Fibroblast of lung (primary cell): ENCODE measurements at regions not wholly inside any gene's neighbourhood (a gene's known extent, or its start where the extent isn't known, plus 50 kb on each side); places are given as distances from the start of the nearest gene placed in this dataset.

Experiments
- DNase-seq, 2 donors: peaks; one replicate each; pipeline versions ENCODE4 v3.0.0 to v3.0.0-alpha.2; 2010; ENCODE audit warnings: low read depth in 2 of 2
- H2AFZ ChIP-seq: 2 replicates; pipeline ENCODE4 v1.5.1; 2012; ENCODE audit warnings: low read length, control low read depth, inconsistent platforms
- H3K27ac ChIP-seq: 2 replicates; pipeline ENCODE4 v1.5.1; 2011; ENCODE audit warnings: low read length, control low read depth; ENCODE audit not compliant: insufficient read depth
- H3K27me3 ChIP-seq: 2 replicates; pipeline ENCODE4 v1.5.1; 2011; ENCODE audit warnings: mild to moderate bottlenecking, low read length; ENCODE audit not compliant: control insufficient read depth, insufficient read depth
- H3K36me3 ChIP-seq: 2 replicates; pipeline ENCODE4 v1.5.1; 2011; ENCODE audit warnings: low read length; ENCODE audit not compliant: control insufficient read depth, insufficient read depth
- H3K4me1 ChIP-seq: 2 replicates; pipeline ENCODE4 v1.5.1; 2011; ENCODE audit warnings: low read length; ENCODE audit not compliant: control insufficient read depth, insufficient read depth; ENCODE audit errors: extremely low read depth
- H3K4me2 ChIP-seq: 2 replicates; pipeline ENCODE4 v1.5.1; 2011; ENCODE audit warnings: low read length, control low read depth; ENCODE audit not compliant: insufficient read depth; ENCODE audit errors: extremely low read depth
- H3K4me3 ChIP-seq, 4 experiments: fragments of 200-600 bp in 1 of 4; sonication (generic) in 1 of 4; replicated peaks in 1 of 4; 2 replicates each; pipeline ENCODE4 v1.5.1; 2011 to 2016; ENCODE audit warnings: low read length in 4 of 4, low read depth in 3 of 4, mild to moderate bottlenecking in 3 of 4, control low read depth in 2 of 4, inconsistent platforms in 1 of 4, mixed read lengths in 1 of 4; ENCODE audit not compliant: insufficient read depth in 1 of 4; ENCODE audit errors: control extremely low read depth in 1 of 4
- H3K79me2 ChIP-seq: 2 replicates; pipeline ENCODE4 v1.5.1; 2012; ENCODE audit warnings: mild to moderate bottlenecking, low read length, inconsistent platforms; ENCODE audit not compliant: control insufficient read depth, insufficient read depth
- H3K9ac ChIP-seq: 2 replicates; pipeline ENCODE4 v1.5.1; 2011; ENCODE audit warnings: mild to moderate bottlenecking, low read length, control low read depth; ENCODE audit not compliant: insufficient read depth
- H3K9me3 ChIP-seq: 2 replicates; pipeline ENCODE4 v1.5.1; 2012; ENCODE audit warnings: low read depth, low read length; ENCODE audit not compliant: control insufficient read depth, insufficient read depth
- H4K20me1 ChIP-seq: 2 replicates; pipeline ENCODE4 v1.5.1; 2011; ENCODE audit warnings: low read length; ENCODE audit not compliant: control insufficient read depth, insufficient read depth; ENCODE audit errors: extremely low read depth
- CTCF ChIP-seq, 2 donors: IDR thresholded peaks in 1 of 2; conservative IDR thresholded peaks in 1 of 2; 1 replicate in 1 of 2; 2 replicates in 1 of 2; pipeline ENCODE4 v1.5.1; 2011 to 2012; ENCODE audit warnings: low read length in 2 of 2, control low read depth in 1 of 2, inconsistent platforms in 1 of 2, low read depth in 1 of 2, mild to moderate bottlenecking in 1 of 2
- EZH2 ChIP-seq: IDR thresholded peaks from 2 replicates; pipeline ENCODE4 v1.5.1; 2012; ENCODE audit warnings: low read length, control low read depth, mild to moderate bottlenecking; ENCODE audit errors: missing control alignments

- Histone ChIP-seq H2AFZ (no peak overlapping the region), H3K4me2 (no peak overlapping the region), H3K36me3 (no peaks in the 10 kb centered on the region), H3K27me3 (no peaks in the 10 kb centered on the region), H3K27ac (no peak overlapping the region), H3K79me2 (no peaks in the 10 kb centered on the region), H3K9ac (no peak overlapping the region), H4K20me1 (no peaks in the 10 kb centered on the region), H3K4me1 (no peaks in the 10 kb centered on the region), H3K4me3 (no peak overlapping the region), H3K9me3 (no peaks in the 10 kb centered on the region)
- DNase-seq = no peak
- no peak for TF ChIP-seq CTCF (conservative IDR thresholded peaks at IDR 0.05 in 1 of 2, IDR thresholded peaks at IDR 0.05 in 1 of 2; ENCODE audit: low read depth in 1 of 2, low read length in 2 of 2)
- no peak for TF ChIP-seq EZH2
Measured at GRCh38 chr13:109857325-109857724, 70.9 kb upstream of the IRS2 start.

- no peaks in the 10 kb centered on the region for H3K4me1 ChIP-seq
Measured at GRCh38 chr13:109856350-109856749, 70.0 kb upstream of the IRS2 start.

GRCh38 chr13:109853153-109853552 is 66.8 kb upstream of the IRS2 start:
- H3K4me2 ChIP-seq = no peak overlapping the region
- H3K27me3 ChIP-seq = no peaks in the 10 kb centered on the region
- no peaks in the 10 kb centered on the region for H4K20me1 ChIP-seq
- no peaks in the 10 kb centered on the region for H3K9me3 ChIP-seq
- no peaks in the 10 kb centered on the region for H3K4me1 ChIP-seq
- no peaks in the 10 kb centered on the region for H3K36me3 ChIP-seq
- no peak overlapping the region for H3K27ac ChIP-seq
- TF ChIP-seq EZH2 = no peak
- no peak for TF ChIP-seq CTCF (conservative IDR thresholded peaks at IDR 0.05 in 1 of 2, IDR thresholded peaks at IDR 0.05 in 1 of 2; ENCODE audit: low read depth in 1 of 2, low read length in 2 of 2)
- no peak overlapping the region for H3K4me3 ChIP-seq
- H3K9ac ChIP-seq = no peak overlapping the region
- H3K79me2 ChIP-seq = no peaks in the 10 kb centered on the region
- no peak for DNase-seq
- no peak overlapping the region for H2AFZ ChIP-seq

More at GRCh38 chr13:109856350-109856749, 70.0 kb upstream of the IRS2 start:
- Histone ChIP-seq H3K9me3 (no peaks in the 10 kb centered on the region), H3K27ac (no peak overlapping the region), H3K4me2 (no peak overlapping the region), H2AFZ (no peak overlapping the region), H4K20me1 (no peaks in the 10 kb centered on the region), H3K4me3 (no peak overlapping the region), H3K27me3 (no peaks in the 10 kb centered on the region), H3K79me2 (no peaks in the 10 kb centered on the region), H3K36me3 (no peaks in the 10 kb centered on the region), H3K9ac (no peak overlapping the region)
- no peak for DNase-seq
- TF ChIP-seq EZH2 (no peak), CTCF (conservative IDR thresholded peaks at IDR 0.05 in 1 of 2, IDR thresholded peaks at IDR 0.05 in 1 of 2; ENCODE audit: low read depth in 1 of 2, low read length in 2 of 2) (no peak)
